HFF-Myc (cell line): ENCODE measurements at regions not wholly inside any gene's neighbourhood (a gene's known extent, or its start where the extent isn't known, plus 50 kb on each side); places are given as distances from the start of the nearest gene placed in this dataset.

Source experiments
- DNase-seq: peaks from one replicate; pipeline ENCODE4 v3.0.0-alpha.2; 2011; ENCODE audit warnings: low read depth; ENCODE audit errors: extremely low read depth
- H3K4me3 ChIP-seq: replicated peaks from 2 replicates; pipeline ENCODE4 v1.5.1; 2011; ENCODE audit warnings: low read depth, mild to moderate bottlenecking, control low read depth, low read length
- TF ChIP-seq, protein P1 (sequence below): IDR thresholded peaks from 2 replicates; pipeline ENCODE4 v1.5.1; 2012; ENCODE audit warnings: mild to moderate bottlenecking, low read depth, low read length, control low read depth; ENCODE audit errors: missing control alignments

DNA sequence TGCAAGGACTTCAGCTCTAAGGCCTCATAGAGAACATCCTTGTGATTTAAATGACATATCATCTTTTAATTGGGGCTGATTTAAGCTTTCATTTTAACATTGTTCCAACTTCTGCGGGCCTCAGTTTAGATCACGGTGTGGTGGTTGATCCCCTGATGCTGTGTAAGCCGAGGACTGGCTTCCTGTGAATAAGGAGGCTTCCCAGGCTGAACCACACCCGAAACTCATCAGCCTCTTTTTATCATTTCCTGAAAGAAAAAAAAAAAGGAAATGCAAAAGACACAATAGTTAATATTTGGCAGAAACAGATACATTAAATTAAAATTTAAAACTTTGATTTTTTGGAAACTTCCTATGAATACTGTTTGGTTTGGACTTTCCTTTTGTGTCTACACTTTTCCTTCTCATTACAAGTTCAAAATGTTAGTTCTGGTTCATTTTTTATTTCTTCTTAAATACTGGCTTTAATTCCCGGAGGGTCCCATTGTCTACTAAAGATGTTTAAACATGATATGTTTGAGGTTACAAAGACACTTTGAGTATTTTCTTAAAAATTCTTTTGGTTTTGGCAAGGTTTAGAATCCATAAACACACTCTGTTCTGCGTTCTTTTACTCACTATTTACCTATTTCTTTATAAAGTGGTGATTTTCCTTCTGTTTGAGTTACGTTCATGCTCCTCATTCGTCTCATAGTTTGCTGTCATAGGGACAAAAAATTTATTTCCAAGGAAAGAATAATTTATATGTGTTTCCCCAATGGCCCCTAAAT, 230.0 kb upstream of the SULF2 start:
- TF ChIP-seq, protein P1, sequence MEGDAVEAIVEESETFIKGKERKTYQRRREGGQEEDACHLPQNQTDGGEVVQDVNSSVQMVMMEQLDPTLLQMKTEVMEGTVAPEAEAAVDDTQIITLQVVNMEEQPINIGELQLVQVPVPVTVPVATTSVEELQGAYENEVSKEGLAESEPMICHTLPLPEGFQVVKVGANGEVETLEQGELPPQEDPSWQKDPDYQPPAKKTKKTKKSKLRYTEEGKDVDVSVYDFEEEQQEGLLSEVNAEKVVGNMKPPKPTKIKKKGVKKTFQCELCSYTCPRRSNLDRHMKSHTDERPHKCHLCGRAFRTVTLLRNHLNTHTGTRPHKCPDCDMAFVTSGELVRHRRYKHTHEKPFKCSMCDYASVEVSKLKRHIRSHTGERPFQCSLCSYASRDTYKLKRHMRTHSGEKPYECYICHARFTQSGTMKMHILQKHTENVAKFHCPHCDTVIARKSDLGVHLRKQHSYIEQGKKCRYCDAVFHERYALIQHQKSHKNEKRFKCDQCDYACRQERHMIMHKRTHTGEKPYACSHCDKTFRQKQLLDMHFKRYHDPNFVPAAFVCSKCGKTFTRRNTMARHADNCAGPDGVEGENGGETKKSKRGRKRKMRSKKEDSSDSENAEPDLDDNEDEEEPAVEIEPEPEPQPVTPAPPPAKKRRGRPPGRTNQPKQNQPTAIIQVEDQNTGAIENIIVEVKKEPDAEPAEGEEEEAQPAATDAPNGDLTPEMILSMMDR = no peak
- H3K4me3 ChIP-seq = no peak overlapping the region
- no peak for DNase-seq

DNA sequence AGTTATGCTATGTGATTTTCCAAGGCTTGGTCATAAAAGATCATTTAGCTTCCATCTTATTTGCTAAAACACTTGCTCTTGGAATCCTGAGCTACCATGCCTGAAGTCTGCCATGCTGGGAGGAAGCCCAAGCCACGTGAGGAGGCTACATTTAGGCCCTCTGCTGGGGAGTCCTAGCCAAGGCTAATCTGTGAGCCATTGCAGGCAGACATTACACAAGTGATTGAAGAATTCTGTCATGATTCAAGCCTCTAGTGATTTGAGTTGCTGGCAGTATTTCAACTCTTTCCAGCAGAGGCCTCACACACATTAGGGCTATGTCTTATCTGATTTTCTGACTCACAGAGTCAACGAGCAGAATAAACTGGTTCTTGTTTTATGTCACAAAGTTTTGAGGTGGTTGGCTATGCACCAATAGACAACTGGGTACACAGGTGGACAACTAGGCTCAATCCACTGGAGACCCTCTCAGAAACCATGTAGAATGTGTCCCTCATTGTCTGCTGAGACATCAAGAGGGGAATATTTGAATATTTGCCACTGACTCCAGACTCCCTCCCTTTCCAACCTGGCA, 227.2 kb upstream of the SULF2 start:
- TF ChIP-seq, protein P1 = no peak
- no peak for DNase-seq
- no peak overlapping the region for H3K4me3 ChIP-seq

DNA sequence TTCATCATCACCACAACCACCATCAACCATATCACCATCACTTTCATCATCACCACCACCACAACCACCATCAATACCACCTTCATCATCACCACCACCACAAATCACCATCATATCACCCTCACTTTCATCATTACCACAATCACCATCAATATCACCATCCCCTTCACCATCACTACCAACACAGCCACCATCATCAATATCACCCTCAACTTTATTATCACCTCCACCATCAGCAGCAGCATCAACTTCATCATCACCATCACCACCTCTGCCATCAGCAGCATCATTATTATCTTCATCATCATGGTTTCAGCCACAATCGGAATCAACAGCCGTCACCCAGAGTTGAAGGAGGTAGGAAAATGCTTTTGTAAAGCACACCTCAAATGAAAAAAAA, 225.7 kb upstream of the SULF2 start:
- TF ChIP-seq, protein P1 = no peak
- no peak overlapping the region for H3K4me3 ChIP-seq
- DNase-seq = no peak

DNA sequence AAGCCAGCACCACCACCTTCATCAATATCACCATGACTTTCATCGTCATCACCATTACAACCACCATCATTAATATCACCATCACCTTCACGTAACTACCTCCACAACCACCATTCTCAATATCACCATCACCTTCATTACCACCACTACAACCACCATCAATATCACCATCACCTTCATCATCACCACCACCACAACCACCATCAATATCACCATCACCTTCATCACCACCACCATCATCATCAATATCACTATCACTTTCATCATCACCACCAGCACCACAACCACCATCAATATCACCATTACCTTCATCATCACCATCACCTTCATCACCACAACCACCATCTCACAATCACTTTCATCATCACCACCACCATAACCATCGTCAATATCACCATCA, 225.3 kb upstream of the SULF2 start:
- TF ChIP-seq, protein P1 = no peak
- H3K4me3 ChIP-seq = no peak overlapping the region
- no peak for DNase-seq

DNA sequence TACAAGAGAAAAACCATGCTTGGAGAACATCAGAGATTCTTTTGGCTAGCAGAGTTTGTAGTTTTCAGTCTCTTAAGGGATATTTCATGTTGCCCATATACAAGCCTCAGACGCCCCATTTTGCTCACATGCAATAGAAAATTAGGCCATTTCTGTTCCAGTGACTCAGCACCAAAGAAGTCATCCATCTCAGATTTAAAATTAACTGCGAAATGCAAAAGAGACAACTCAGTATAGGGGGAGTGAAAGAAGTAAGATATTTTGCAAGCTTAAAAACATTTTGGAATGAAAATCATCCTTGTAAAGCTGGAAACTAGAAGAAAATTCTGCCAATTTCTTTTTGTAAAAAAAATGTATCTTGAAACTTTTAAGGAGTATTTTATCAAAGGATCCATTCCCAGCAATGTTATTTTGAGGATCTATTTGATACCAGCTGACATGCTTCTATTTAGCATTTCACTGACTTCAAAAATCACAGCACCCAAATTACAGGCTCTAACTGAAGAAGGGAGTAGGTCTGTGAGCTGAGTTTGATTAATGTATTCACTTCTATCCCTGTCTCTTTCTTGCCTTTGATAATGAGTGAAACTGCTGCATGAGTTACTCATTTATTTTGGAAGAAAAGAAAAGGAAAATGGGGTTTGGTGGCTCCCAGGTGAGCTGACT, 223.7 kb upstream of the SULF2 start:
- DNase-seq = no peak
- TF ChIP-seq, protein P1 = no peak
- H3K4me3 ChIP-seq = no peak overlapping the region

DNA sequence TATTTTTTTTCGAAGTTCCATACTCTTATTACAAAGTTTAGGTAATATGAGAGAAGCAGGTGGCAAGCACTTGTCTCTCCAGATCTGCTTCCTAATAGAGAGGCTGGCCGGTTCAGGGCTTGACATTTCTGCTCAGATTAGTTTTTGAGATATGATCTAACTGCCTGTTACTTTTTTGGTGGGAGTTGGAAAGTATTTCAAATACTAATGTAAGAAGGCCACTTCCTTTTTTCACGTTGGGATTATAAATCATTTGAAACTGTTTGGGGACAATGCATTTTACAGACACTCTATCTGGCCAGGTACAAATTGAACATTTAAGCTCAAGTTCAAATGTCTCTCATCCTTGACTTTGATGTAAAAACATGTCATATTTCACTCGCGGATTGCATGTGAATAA, 222.1 kb upstream of the SULF2 start:
- no peak for DNase-seq
- no peak overlapping the region for H3K4me3 ChIP-seq
- TF ChIP-seq, protein P1 = no peak
